Type B pancreatic cell (in vitro differentiated cells): ENCODE measurements at regions not wholly inside any gene's neighbourhood (a gene's known extent, or its start where the extent isn't known, plus 50 kb on each side); places are given as distances from the start of the nearest gene placed in this dataset.

Experiments used
- DNase-seq: peaks from one replicate; pipeline ENCODE4 v3.0.0; 2021; ENCODE audit warnings: mixed read lengths; ENCODE audit not compliant: unreplicated experiment; ENCODE audit errors: extremely low spot score
- H3K27ac Mint-ChIP-seq: 2 replicates; pipeline ENCODE4 v1.8.0; 2021; ENCODE audit warnings: mild to moderate bottlenecking, mixed read lengths
- H3K27me3 Mint-ChIP-seq: 2 replicates; pipeline ENCODE4 v1.8.0; 2021; ENCODE audit warnings: mixed read lengths
- H3K36me3 Mint-ChIP-seq: 2 replicates; pipeline ENCODE4 v1.8.0; 2021; ENCODE audit warnings: mixed read lengths
- H3K4me1 Mint-ChIP-seq: one replicate; pipeline ENCODE4 v1.8.0; 2021; ENCODE audit warnings: mixed read lengths; ENCODE audit not compliant: unreplicated experiment
- H3K4me3 Mint-ChIP-seq: 2 replicates; pipeline ENCODE4 v1.8.0; 2021; ENCODE audit warnings: mild to moderate bottlenecking, mixed read lengths
- H3K9me3 Mint-ChIP-seq: 2 replicates; pipeline ENCODE4 v1.8.0; 2021; ENCODE audit warnings: mixed read lengths
- TF ChIP-seq, protein P1 (sequence below): fragments of 200-600 bp; sonication (generic); conservative IDR thresholded peaks from 2 replicates; pipeline ENCODE4 v1.5.0; 2021; ENCODE audit warnings: antibody characterized with exemption, mild to moderate bottlenecking

GRCh38 chr2:9739531-9739964, 103.7 kb upstream of the TAF1B start:
- no peak for DNase-seq
- Mint-ChIP-seq H3K9me3 (peaks cover 11% of the 10 kb centered on the region), H3K27ac (no peak overlapping the region), H3K27me3 (no peaks in the 10 kb centered on the region), H3K4me1 (no peaks in the 10 kb centered on the region), H3K36me3 (no peaks in the 10 kb centered on the region), H3K4me3 (no peak overlapping the region)
- TF ChIP-seq, protein P1, sequence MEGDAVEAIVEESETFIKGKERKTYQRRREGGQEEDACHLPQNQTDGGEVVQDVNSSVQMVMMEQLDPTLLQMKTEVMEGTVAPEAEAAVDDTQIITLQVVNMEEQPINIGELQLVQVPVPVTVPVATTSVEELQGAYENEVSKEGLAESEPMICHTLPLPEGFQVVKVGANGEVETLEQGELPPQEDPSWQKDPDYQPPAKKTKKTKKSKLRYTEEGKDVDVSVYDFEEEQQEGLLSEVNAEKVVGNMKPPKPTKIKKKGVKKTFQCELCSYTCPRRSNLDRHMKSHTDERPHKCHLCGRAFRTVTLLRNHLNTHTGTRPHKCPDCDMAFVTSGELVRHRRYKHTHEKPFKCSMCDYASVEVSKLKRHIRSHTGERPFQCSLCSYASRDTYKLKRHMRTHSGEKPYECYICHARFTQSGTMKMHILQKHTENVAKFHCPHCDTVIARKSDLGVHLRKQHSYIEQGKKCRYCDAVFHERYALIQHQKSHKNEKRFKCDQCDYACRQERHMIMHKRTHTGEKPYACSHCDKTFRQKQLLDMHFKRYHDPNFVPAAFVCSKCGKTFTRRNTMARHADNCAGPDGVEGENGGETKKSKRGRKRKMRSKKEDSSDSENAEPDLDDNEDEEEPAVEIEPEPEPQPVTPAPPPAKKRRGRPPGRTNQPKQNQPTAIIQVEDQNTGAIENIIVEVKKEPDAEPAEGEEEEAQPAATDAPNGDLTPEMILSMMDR, result no peak

- H3K27me3 Mint-ChIP-seq, result no peaks in the 10 kb centered on the region
- no peak overlapping the region for H3K4me3 Mint-ChIP-seq
- H3K27ac Mint-ChIP-seq, result no peak overlapping the region
- TF ChIP-seq, protein P1, result no peak
- peaks cover 4% of the 10 kb centered on the region for H3K9me3 Mint-ChIP-seq
- DNase-seq, result no peak
- H3K36me3 Mint-ChIP-seq, result no peaks in the 10 kb centered on the region
- H3K4me1 Mint-ChIP-seq, result no peaks in the 10 kb centered on the region
These were observed 102.7 kb upstream of the TAF1B start for GRCh38 chr2:9740382-9741073.

DNA sequence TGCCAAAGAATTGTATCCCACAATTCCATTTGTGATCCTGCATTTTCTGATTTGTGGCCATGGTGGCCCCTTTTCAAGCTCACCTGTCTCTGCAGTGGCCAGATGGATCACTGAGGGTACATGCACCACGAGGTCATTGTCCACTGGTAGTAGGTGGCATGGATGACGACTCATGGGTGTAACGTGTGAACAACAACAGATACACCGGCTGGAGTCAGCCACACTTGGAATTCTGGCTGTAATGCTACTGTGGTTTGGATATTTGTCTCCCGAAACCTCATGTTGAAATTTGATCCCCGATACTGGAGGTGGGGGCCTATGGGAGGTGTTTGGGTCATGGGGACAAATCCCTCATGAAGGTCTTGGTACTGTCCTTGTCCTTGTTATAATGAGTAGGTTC, 102.2 kb upstream of the TAF1B start:
- H3K4me1 Mint-ChIP-seq, result no peaks in the 10 kb centered on the region
- no peak overlapping the region for H3K4me3 Mint-ChIP-seq
- no peak overlapping the region for H3K27ac Mint-ChIP-seq
- no peak for DNase-seq
- H3K36me3 Mint-ChIP-seq, result no peaks in the 10 kb centered on the region
- TF ChIP-seq, protein P1, result no peak
- peaks cover 4% of the 10 kb centered on the region for H3K9me3 Mint-ChIP-seq
- H3K27me3 Mint-ChIP-seq, result no peaks in the 10 kb centered on the region

DNA sequence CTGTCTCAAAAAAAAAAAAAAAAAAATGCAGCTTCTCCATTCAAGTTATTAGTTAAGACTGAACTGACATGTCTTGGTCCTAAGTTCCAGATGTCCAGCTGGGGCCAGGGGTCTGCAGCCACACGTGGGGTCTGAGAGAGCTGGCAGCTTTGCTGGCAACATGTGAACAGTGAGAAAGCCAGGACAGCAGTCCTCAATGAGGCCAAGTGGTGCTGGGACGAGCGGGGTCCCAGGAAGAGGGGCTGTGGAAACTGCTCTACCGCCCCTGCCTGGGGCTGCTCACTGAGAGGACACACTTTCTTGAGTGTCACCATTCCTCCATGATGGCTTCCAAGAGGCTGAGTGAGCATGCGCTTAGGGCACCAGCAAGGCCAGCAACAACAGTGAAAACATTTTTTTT, 100.7 kb upstream of the TAF1B start:
- no peaks in the 10 kb centered on the region for H3K36me3 Mint-ChIP-seq
- no peaks in the 10 kb centered on the region for H3K27me3 Mint-ChIP-seq
- no peak overlapping the region for H3K4me3 Mint-ChIP-seq
- no peak for DNase-seq
- TF ChIP-seq, protein P1, result no peak
- H3K9me3 Mint-ChIP-seq, result no peaks in the 10 kb centered on the region
- no peak overlapping the region for H3K27ac Mint-ChIP-seq
- no peaks in the 10 kb centered on the region for H3K4me1 Mint-ChIP-seq

DNA sequence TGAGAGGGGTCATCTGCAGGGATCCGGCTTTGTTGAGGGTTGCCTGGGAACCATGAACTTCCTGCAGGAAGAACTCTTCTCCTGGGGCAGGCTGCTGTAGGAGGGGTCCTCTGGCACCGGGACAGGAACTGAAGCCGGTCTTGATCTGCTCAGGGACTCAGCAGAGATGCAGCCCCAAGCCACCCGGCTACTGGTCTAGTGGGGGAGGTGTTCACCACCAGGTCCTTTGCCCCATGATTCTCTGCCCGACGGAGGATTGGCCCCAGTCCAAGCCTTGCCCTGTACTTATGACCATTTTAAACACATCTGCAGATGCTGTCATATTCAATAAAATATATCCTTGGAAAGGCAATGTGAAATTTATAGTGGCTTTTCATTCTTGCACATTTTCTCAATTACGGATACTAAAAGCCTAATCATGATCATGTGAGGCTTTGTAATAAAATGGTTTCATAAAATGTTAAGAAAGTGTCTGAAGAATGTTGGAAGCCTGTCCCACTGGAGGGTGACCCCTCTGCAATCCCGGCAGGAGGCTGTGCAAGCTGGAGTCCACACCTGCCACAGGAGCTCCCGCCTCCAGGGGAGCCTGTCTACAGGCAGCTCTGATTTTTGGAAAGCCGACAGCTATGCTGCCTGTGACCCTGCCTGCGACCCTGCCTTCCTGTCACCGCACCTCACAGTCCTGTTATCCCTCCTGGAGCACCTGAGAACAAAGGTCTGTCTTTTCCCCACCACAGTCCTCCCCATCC, 98.8 kb upstream of the TAF1B start:
- TF ChIP-seq, protein P1, result no peak
- H3K27ac Mint-ChIP-seq, result no peak overlapping the region
- H3K4me3 Mint-ChIP-seq, result no peak overlapping the region
- no peak for DNase-seq
- no peaks in the 10 kb centered on the region for H3K36me3 Mint-ChIP-seq
- peaks cover 2% of the 10 kb centered on the region for H3K27me3 Mint-ChIP-seq
- H3K9me3 Mint-ChIP-seq, result no peaks in the 10 kb centered on the region
- H3K4me1 Mint-ChIP-seq, result no peaks in the 10 kb centered on the region
